ENCODE measurements at regions not wholly inside any gene's neighbourhood (a gene's known extent, or its start where the extent isn't known, plus 50 kb on each side); places are given as distances from the start of the nearest gene placed in this dataset.

- no peak for TF ChIP-seq POU2F2 (IDR thresholded peaks at IDR 0.05; ENCODE audit: low read depth, low read length)
- TF ChIP-seq PAX5 (IDR thresholded peaks at IDR 0.05; ENCODE audit: insufficient read depth, low read length, severe bottlenecking) = no peak
- TF ChIP-seq POLR2AphosphoS5 (IDR thresholded peaks at IDR 0.05; ENCODE audit: low read depth, low read length) = no peak
These were observed 106.5 kb upstream of the FRY start for GRCh38 chr13:31925079-31925478.
